HG03196 (cell line): ENCODE measurements at regions not wholly inside any gene's neighbourhood (a gene's known extent, or its start where the extent isn't known, plus 50 kb on each side); places are given as distances from the start of the nearest gene placed in this dataset.
"Not testable (repeated sequence)": the region's sequence is repeated elsewhere in the genome, so short reads cannot be mapped to it uniquely, and the experiment has no call there.

ENCODE experiments used
- ATAC-seq: cut with Tn5 transposase; IDR thresholded peaks from one replicate; pipeline ENCODE4 v1.9.1; 2021; ENCODE audit not compliant: unreplicated experiment

- ATAC-seq = no peak
Observed at GRCh38 chr15:21261965-21262850, 178.1 kb downstream of the POTEB3 start.

DNA sequence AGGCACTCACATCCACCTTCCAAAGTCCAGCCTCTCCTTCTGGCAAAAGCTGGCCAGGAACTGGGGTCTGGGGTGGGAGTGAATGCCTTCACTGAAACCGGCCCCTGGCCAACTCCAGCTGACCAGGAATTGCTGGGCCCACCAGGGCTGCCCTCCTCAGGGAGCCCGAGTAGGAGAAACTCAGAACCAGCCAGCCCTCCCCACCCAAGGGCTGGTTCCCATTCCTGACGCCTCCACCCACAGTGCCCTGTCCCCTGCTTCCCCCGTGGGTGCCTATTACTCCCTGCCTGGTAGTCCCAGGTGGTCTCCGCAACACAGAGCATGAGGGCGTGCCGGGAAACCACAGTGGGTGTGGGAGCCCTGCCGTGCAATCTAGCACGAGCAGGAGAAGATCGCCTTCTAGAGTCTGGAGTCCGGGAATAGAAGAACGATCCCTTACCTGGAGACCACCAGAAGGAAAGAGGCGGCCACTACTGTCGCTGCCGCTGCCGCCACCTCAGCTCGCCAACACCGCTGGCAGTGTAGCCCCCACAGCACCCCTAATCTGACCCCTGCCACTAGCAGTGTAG is 178.8 kb downstream of the POTEB3 start:
- ATAC-seq = no peak

- ATAC-seq = no peak
Observed at GRCh38 chr15:21260966-21261395, 179.3 kb downstream of the POTEB3 start.

DNA sequence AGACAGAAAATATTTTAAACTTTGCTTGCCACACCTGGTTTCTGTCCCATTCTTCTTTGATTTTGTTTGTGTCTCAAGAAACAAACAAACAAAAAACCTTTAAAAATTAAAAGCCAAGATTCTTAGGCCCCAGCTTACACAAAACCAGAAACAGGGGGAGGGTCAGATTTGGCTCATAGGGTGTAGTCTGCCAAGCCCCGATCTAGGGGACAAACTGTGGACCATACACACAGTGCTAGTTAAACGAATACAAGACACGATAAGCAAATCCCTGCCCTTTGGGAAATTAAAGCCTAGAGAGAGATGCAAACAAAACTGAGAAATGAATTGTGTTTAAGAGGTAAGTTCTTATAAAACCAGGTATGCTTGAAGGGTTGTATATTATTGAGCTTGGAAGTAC is 181.7 kb downstream of the POTEB3 start:
- ATAC-seq = not testable (repeated sequence)

- ATAC-seq = not testable (repeated sequence)
Observed at GRCh38 chr15:21249508-21250019, 190.7 kb downstream of the POTEB3 start.
